Heart left ventricle (tissue), 16 donors: ENCODE measurements at regions not wholly inside any gene's neighbourhood (a gene's known extent, or its start where the extent isn't known, plus 50 kb on each side); places are given as distances from the start of the nearest gene placed in this dataset.

Experiments used
- ATAC-seq, 4 donors: fragments of 200-7000 bp; cut with Tn5 transposase; one replicate each; pipeline ENCODE4 v1.9.1; 2020 to 2022; ENCODE audit warnings: moderate library complexity in 4 of 4, mild to moderate bottlenecking in 3 of 4, moderate number of reproducible peaks in 1 of 4
- DNase-seq, 5 donors: peaks; one replicate each; pipeline ENCODE4 v3.0.0-alpha.2; 2020
- H3K27ac ChIP-seq, 12 donors: fragments of 200-600 bp; sonication (generic) in 4 of 12; one replicate each; pipeline versions ENCODE4 v1.5.0 to v1.8.0; 2016 to 2022; ENCODE audit warnings: mild to moderate bottlenecking in 2 of 12
- H3K27me3 ChIP-seq, 9 donors: fragments of 200-600 bp; sonication (generic) in 2 of 9; one replicate each; pipeline versions ENCODE4 v1.5.1 to v1.8.0; 2016 to 2022; ENCODE audit warnings: mild to moderate bottlenecking in 3 of 9
- H3K36me3 ChIP-seq, 9 donors: fragments of 200-600 bp; sonication (generic) in 2 of 9; one replicate each; pipeline versions ENCODE4 v1.5.0 to v1.8.0; 2018 to 2022; ENCODE audit warnings: mild to moderate bottlenecking in 2 of 9
- H3K4me1 ChIP-seq, 12 donors: fragments of 200-600 bp; sonication (generic) in 4 of 12; one replicate each; pipeline versions ENCODE4 v1.5.0 to v1.8.0; 2016 to 2022; ENCODE audit warnings: mild to moderate bottlenecking in 3 of 12
- H3K4me3 ChIP-seq, 12 donors: fragments of 200-600 bp; sonication (generic) in 4 of 12; one replicate each; pipeline versions ENCODE4 v1.5.0 to v1.8.0; 2017 to 2022; ENCODE audit warnings: mild to moderate bottlenecking in 9 of 12, moderate library complexity in 4 of 12
- H3K9me3 ChIP-seq, 12 donors: fragments of 200-600 bp; sonication (generic) in 4 of 12; one replicate each; pipeline versions ENCODE4 v1.5.0 to v1.8.0; 2016 to 2022; ENCODE audit warnings: mild to moderate bottlenecking in 1 of 12
- POLR2A ChIP-seq, 2 donors: fragments of 450-650 bp; IDR thresholded peaks; one replicate each; pipeline ENCODE4 v1.6.1; 2017; ENCODE audit warnings: antibody characterized with exemption in 2 of 2, mild to moderate bottlenecking in 2 of 2, moderate library complexity in 2 of 2
- WGBS, 4 donors: extraction: QIAGEN DNeasy Blood & Tissue Kit in 2 of 4; methylation state at CpG; one replicate each; pipeline versions ENCODE4 v1.1.5 to v1.1.7; 2013 to 2018; 5-methylcytosine and 5-hydroxymethylcytosine counted together
- intact Hi-C, 10 donors: fragments of 100-400 bp; cut with DNase I; formaldehyde crosslinking; loops; one replicate each; pipeline versions ENCODE4 v1.11.1 to v1.14.2; 2022
- TF ChIP-seq, protein P1 (sequence below), 12 donors: fragments of 200-600 bp; sonication (generic) in 4 of 12; IDR thresholded peaks; one replicate each; pipeline versions ENCODE4 v1.5.0 to v1.8.0; 2018 to 2022; ENCODE audit warnings: antibody characterized with exemption in 12 of 12, mild to moderate bottlenecking in 5 of 12
- donor health status: ischemic (EF 13 %, LVEDD 7.1; RV severe dilation, severe dysfunction).
- donor health status: healthy with polysubstance abuse.
- donor health status: DM: no; HTN: yes; CAD: no.
- donor health status: DM: no; HTN: no; CAD: no.
- donor health status: ischemic (EF 25% LVEDD 6.9; RV normal size, moderate dysfunction).
- donor health status: ischemic (EF 25% LVEDD 5.7; RV mildly dilated, moderate dysfunction).
- donor health status: healthy.
- donor health status: DM: yes; HTN: yes; CAD: no.
- donor health status: ischemic (EF 35%, LVEDD 5.7; RV mildly dilated, moderate dysfunction).
- donor health status: nonischemic (EF 11% LVEDD 7.7; RV severe dilation, severe dysfunction).
- donor health status: DM: yes; HTN: yes; CAD: no.
- donor health status: PGD.
- donor health status: ischemic (EF 29% LVEDD 5.4; RV normal size, mild dysfunction).
- donor health status: nonischemic (EF 23%, LVEDD 6.1; RV moderate dilation, normal function).

GRCh38 chr15:96122077-96123027 lies 208.1 kb upstream of the NR2F2 start:
- Histone ChIP-seq H3K9me3 (no peaks in the 10 kb centered on the region), H3K36me3 (no peaks in the 10 kb centered on the region), H3K4me3 (no peak overlapping the region), H3K4me1 (no peaks in the 10 kb centered on the region), H3K27me3 (no peaks in the 10 kb centered on the region), H3K27ac (no peak overlapping the region)
- WGBS, 4 donors = 85 to 89% (median 87%) methylated on average over 5 of the region's 5 CpGs
- intact Hi-C loops = no loop called here
- DNase-seq = no peak
- no peak for TF ChIP-seq POLR2A (IDR thresholded peaks at IDR 0.05)
- TF ChIP-seq, protein P1, sequence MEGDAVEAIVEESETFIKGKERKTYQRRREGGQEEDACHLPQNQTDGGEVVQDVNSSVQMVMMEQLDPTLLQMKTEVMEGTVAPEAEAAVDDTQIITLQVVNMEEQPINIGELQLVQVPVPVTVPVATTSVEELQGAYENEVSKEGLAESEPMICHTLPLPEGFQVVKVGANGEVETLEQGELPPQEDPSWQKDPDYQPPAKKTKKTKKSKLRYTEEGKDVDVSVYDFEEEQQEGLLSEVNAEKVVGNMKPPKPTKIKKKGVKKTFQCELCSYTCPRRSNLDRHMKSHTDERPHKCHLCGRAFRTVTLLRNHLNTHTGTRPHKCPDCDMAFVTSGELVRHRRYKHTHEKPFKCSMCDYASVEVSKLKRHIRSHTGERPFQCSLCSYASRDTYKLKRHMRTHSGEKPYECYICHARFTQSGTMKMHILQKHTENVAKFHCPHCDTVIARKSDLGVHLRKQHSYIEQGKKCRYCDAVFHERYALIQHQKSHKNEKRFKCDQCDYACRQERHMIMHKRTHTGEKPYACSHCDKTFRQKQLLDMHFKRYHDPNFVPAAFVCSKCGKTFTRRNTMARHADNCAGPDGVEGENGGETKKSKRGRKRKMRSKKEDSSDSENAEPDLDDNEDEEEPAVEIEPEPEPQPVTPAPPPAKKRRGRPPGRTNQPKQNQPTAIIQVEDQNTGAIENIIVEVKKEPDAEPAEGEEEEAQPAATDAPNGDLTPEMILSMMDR (IDR thresholded peaks at IDR 0.05) = no peak
- ATAC-seq = no peak

- H3K4me3 ChIP-seq = no peak overlapping the region
- DNase-seq (no peak), ATAC-seq (no peak)
- intact Hi-C loops = no loop called here
- no peaks in the 10 kb centered on the region for H3K9me3 ChIP-seq
- H3K4me1 ChIP-seq = no peaks in the 10 kb centered on the region
- WGBS, 4 donors = 85 to 89% (median 86%) methylated on average over 7 of the region's 7 CpGs
- no peaks in the 10 kb centered on the region for H3K36me3 ChIP-seq
- no peaks in the 10 kb centered on the region for H3K27me3 ChIP-seq
- TF ChIP-seq, protein P1 (IDR thresholded peaks at IDR 0.05) = no peak
- no peak for TF ChIP-seq POLR2A (IDR thresholded peaks at IDR 0.05)
- no peak overlapping the region for H3K27ac ChIP-seq
Observed at GRCh38 chr15:96123028-96123400, 207.5 kb upstream of the NR2F2 start.

- no peak for DNase-seq
- ATAC-seq = no peak
- intact Hi-C loops = no loop called here
- H3K27me3 ChIP-seq = no peaks in the 10 kb centered on the region
- no peaks in the 10 kb centered on the region for H3K9me3 ChIP-seq
- WGBS, 4 donors = 77 to 82% (median 80%) methylated on average over 5 of the region's 5 CpGs
- H3K36me3 ChIP-seq = no peaks in the 10 kb centered on the region
- TF ChIP-seq, protein P1 (IDR thresholded peaks at IDR 0.05) = no peak
- TF ChIP-seq POLR2A (IDR thresholded peaks at IDR 0.05) = no peak
- H3K4me1 ChIP-seq = no peaks in the 10 kb centered on the region
- no peak overlapping the region for H3K27ac ChIP-seq
- no peak overlapping the region for H3K4me3 ChIP-seq
Observed at GRCh38 chr15:96123630-96124187, 206.8 kb upstream of the NR2F2 start.

DNA sequence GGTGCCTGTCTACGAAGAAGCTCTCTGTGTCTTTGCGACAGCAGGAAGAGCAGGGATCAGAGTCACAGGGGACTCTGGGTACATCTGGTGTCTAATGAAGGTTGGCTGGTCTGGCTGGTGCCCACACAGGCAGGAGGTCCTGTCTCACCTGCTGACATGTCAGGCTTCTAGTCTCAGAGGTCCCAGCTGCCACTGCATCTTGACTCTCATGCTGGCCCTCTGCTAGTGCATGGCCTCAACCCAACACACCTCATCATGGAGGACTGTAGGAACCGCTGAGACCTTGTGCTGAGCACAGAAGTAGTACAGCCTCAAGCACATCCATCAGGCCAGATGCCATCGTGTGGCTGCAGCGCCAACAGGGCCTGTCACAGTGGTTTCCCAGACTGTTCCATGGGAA lies 206.1 kb upstream of the NR2F2 start:
- Histone ChIP-seq H3K4me3 (no peak overlapping the region), H3K36me3 (no peaks in the 10 kb centered on the region), H3K9me3 (no peaks in the 10 kb centered on the region), H3K27ac (no peak overlapping the region), H3K27me3 (no peaks in the 10 kb centered on the region), H3K4me1 (no peaks in the 10 kb centered on the region)
- TF ChIP-seq POLR2A (IDR thresholded peaks at IDR 0.05) = no peak
- TF ChIP-seq, protein P1 (IDR thresholded peaks at IDR 0.05) = no peak
- DNase-seq (no peak), ATAC-seq (no peak)
- WGBS, 4 donors = 95 to 98% (median 96%) methylated on average over 5 of the region's 5 CpGs
- intact Hi-C loops = no loop called here
